ENCODE measurements at regions not wholly inside any gene's neighbourhood (a gene's known extent, or its start where the extent isn't known, plus 50 kb on each side); places are given as distances from the start of the nearest gene placed in this dataset.

- no peak overlapping the region for H3K4me2 ChIP-seq (ENCODE audit: insufficient read depth, insufficient read length, low read length)
- no peaks in the 10 kb centered on the region; a peak in 1 of 5 replicates for H3K9me3 Mint-ChIP-seq
- H3K36me3 Mint-ChIP-seq (ENCODE audit: insufficient read depth in 1 of 3, low read depth in 3 of 3), result peaks cover 0 to 4% (median 2%) of the 10 kb centered on the region in 3 experiments; a peak in 2 of 7 replicates
- H4K5ac ChIP-seq (ENCODE audit: insufficient read length, low read depth, low read length), result no peak overlapping the region
- H3K27ac Mint-ChIP-seq, result peak overlapping the region; percentile 44 to 62 (median 50); a peak in 4 of 7 replicates
- H3T11ph ChIP-seq (ENCODE audit: low read length), result no peak overlapping the region
- H2AK5ac ChIP-seq (ENCODE audit: insufficient read length, low read length), result no peak overlapping the region
- H3K14ac ChIP-seq (ENCODE audit: insufficient read depth, low read length), result no peak overlapping the region
- no peak overlapping the region for H3K4ac ChIP-seq (ENCODE audit: low read depth, low read length)
- H2BK15ac ChIP-seq (ENCODE audit: low read depth, low read length), result no peak overlapping the region
- peak overlapping the region; percentile 37 to 46; a peak in 3 of 5 replicates for H3K4me3 Mint-ChIP-seq
- H2BK120ac ChIP-seq (ENCODE audit: low read depth, low read length, poor library complexity, severe bottlenecking), result no peak overlapping the region
- H3K4me1 ChIP-seq (ENCODE audit: insufficient read depth, low read length), result peaks cover 6% of the 10 kb centered on the region; the same call in 1 of the 2 replicates
- H3K23ac ChIP-seq (ENCODE audit: insufficient read length, low read depth, low read length), result no peak overlapping the region
- no peak overlapping the region for H2BK20ac ChIP-seq (ENCODE audit: low read depth, low read length, poor library complexity, severe bottlenecking)
- no peak overlapping the region for H3K56ac ChIP-seq (ENCODE audit: insufficient read length, low read depth, low read length)
- no peak overlapping the region for H3K27ac ChIP-seq (ENCODE audit: insufficient read length, low read depth, low read length)
- no peak overlapping the region for H2BK12ac ChIP-seq (ENCODE audit: insufficient read length, low read depth, low read length)
- H3K79me2 ChIP-seq (ENCODE audit: insufficient read depth, low read length), result no peaks in the 10 kb centered on the region
- H4K20me1 ChIP-seq (ENCODE audit: control insufficient read depth, insufficient read depth, insufficient read length), result no peaks in the 10 kb centered on the region
- H3K9ac ChIP-seq (ENCODE audit: extremely low read depth, insufficient read length, low read length), result no peak overlapping the region
- DNase-seq, result peak; percentile 91
- no peaks in the 10 kb centered on the region for H3K23me2 ChIP-seq (ENCODE audit: insufficient read length, low read depth, low read length, poor library complexity, severe bottlenecking)
- H3K18ac ChIP-seq (ENCODE audit: insufficient read length, low read depth, low read length), result no peak overlapping the region
- no peak overlapping the region for H2BK5ac ChIP-seq (ENCODE audit: insufficient read length, low read length)
- H3K79me1 ChIP-seq (ENCODE audit: insufficient read depth, low read depth, low read length, poor library complexity, severe bottlenecking), result no peaks in the 10 kb centered on the region
- H3K27me3 ChIP-seq (ENCODE audit: insufficient read depth, low read length), result no peaks in the 10 kb centered on the region
- H4K91ac ChIP-seq (ENCODE audit: insufficient read length, low read depth, low read length), result no peak overlapping the region
- no CpG with 5 or more reads among the region's 27 CpGs for WGBS (ENCODE audit: extremely low coverage, insufficient read length, low lambda C conversion rate)
- H3K27me3 Mint-ChIP-seq (ENCODE audit: low read depth), result peaks cover 2% of the 10 kb centered on the region
- H4K8ac ChIP-seq (replicated peaks; ENCODE audit: insufficient read length, low read depth, low read length), result no peak overlapping the region
- no peak overlapping the region for H2AFZ ChIP-seq (ENCODE audit: low read length)
- H3K9me3 ChIP-seq (ENCODE audit: control insufficient read depth, low read depth, low read length), result no peaks in the 10 kb centered on the region
- H3K4me1 Mint-ChIP-seq, result peaks cover 39 to 53% of the 10 kb centered on the region in 2 experiments
- no peak for TF ChIP-seq CTCF (conservative IDR thresholded peaks at IDR 0.05)
Observed at GRCh38 chr11:70742553-70743291, 344.4 kb downstream of the CTTN start.
